HEK293T (cell line): ENCODE measurements at regions not wholly inside any gene's neighbourhood (a gene's known extent, or its start where the extent isn't known, plus 50 kb on each side); places are given as distances from the start of the nearest gene placed in this dataset.

ENCODE experiments used
- ARNT ChIP-seq: fragments of 450-650 bp; IDR thresholded peaks from 2 replicates; pipeline ENCODE4 v1.6.1; 2017; ENCODE audit warnings: mild to moderate bottlenecking
- CTBP1 ChIP-seq: fragments of 450-650 bp; IDR thresholded peaks from 2 replicates; pipeline ENCODE4 v1.6.1; 2016; ENCODE audit warnings: borderline replicate concordance
- ELF4 ChIP-seq: fragments of 450-650 bp; IDR thresholded peaks from 2 replicates; pipeline ENCODE4 v1.6.1; 2017; ENCODE audit warnings: antibody characterized with exemption
- L3MBTL2 ChIP-seq: fragments of 450-650 bp; conservative IDR thresholded peaks from 2 replicates; pipeline ENCODE4 v1.6.1; 2016; ENCODE audit warnings: mild to moderate bottlenecking
- SP1 ChIP-seq: fragments of 450-650 bp; IDR thresholded peaks from 2 replicates; pipeline ENCODE4 v1.6.1; 2017
- SUZ12 ChIP-seq: fragments of 450-650 bp; IDR thresholded peaks from 2 replicates; pipeline ENCODE4 v1.6.1; 2016; ENCODE audit warnings: mild to moderate bottlenecking
- ZNF384 ChIP-seq: fragments of 450-650 bp; IDR thresholded peaks from 2 replicates; pipeline ENCODE4 v1.6.1; 2016

GRCh38 chr6:105607636-105608621, 205.0 kb upstream of the PREP start:
- TF ChIP-seq SP1, result no peak
- TF ChIP-seq ARNT, result no peak
- no peak for TF ChIP-seq SUZ12
- no peak for TF ChIP-seq ELF4
- no peak for TF ChIP-seq ZNF384
- no peak for TF ChIP-seq CTBP1
- no peak for TF ChIP-seq L3MBTL2
